ENCODE measurements at regions not wholly inside any gene's neighbourhood (a gene's known extent, or its start where the extent isn't known, plus 50 kb on each side); places are given as distances from the start of the nearest gene placed in this dataset.

- no peak for DNase-seq
These were observed 291.8 kb upstream of the CITED2 start for GRCh38 chr6:139666284-139666683.

GRCh38 chr6:139663996-139664395 lies 289.5 kb upstream of the CITED2 start:
- no peak for DNase-seq

GRCh38 chr6:139659711-139660110 lies 285.3 kb upstream of the CITED2 start:
- no peak for DNase-seq

- no peak for DNase-seq
These were observed 284.7 kb upstream of the CITED2 start for GRCh38 chr6:139659196-139659595.

- no peak for DNase-seq
These were observed 282.7 kb upstream of the CITED2 start for GRCh38 chr6:139657119-139657518.

- DNase-seq, result no peak
These were observed 281.6 kb upstream of the CITED2 start for GRCh38 chr6:139655783-139656705.

GRCh38 chr6:139654888-139655782 lies 280.7 kb upstream of the CITED2 start:
- no peak for DNase-seq

GRCh38 chr6:139654309-139654708 lies 279.9 kb upstream of the CITED2 start:
- no peak for DNase-seq

- DNase-seq, result no peak
These were observed 278.7 kb upstream of the CITED2 start for GRCh38 chr6:139653111-139653510.

- DNase-seq, result no peak
These were observed 276.5 kb upstream of the CITED2 start for GRCh38 chr6:139650941-139651340.

- no peak for DNase-seq
These were observed 275.3 kb upstream of the CITED2 start for GRCh38 chr6:139649732-139650131.

- no peak for DNase-seq
These were observed 274.7 kb upstream of the CITED2 start for GRCh38 chr6:139649128-139649527.

GRCh38 chr6:139648430-139649000 lies 274.1 kb upstream of the CITED2 start:
- DNase-seq, result no peak

- DNase-seq, result no peak
These were observed 273.4 kb upstream of the CITED2 start for GRCh38 chr6:139647841-139648240.

- DNase-seq, result peak; percentile 23
These were observed 272.6 kb upstream of the CITED2 start for GRCh38 chr6:139647016-139647415.

GRCh38 chr6:139644821-139645220 lies 270.4 kb upstream of the CITED2 start:
- peak; percentile 78 for DNase-seq

- no peak for DNase-seq
These were observed 269.5 kb upstream of the CITED2 start for GRCh38 chr6:139643986-139644385.

- DNase-seq, result peak; percentile 18
These were observed 267.9 kb upstream of the CITED2 start for GRCh38 chr6:139642346-139642745.

GRCh38 chr6:139641376-139641775 lies 266.9 kb upstream of the CITED2 start:
- peak; percentile 41 for DNase-seq

GRCh38 chr6:139640921-139641320 lies 266.5 kb upstream of the CITED2 start:
- no peak for DNase-seq

- no peak for DNase-seq
These were observed 266.0 kb upstream of the CITED2 start for GRCh38 chr6:139640448-139640847.

GRCh38 chr6:139639507-139639906 lies 265.1 kb upstream of the CITED2 start:
- no peak for DNase-seq

- DNase-seq, result no peak
These were observed 263.9 kb upstream of the CITED2 start for GRCh38 chr6:139638179-139638941.

All from fibroblast of skin of right biceps (primary cell).